Kidney tubule cell (primary cell): ENCODE measurements at regions not wholly inside any gene's neighbourhood (a gene's known extent, or its start where the extent isn't known, plus 50 kb on each side); places are given as distances from the start of the nearest gene placed in this dataset.

Experiments used
- DNase-seq: peaks from one replicate; pipeline ENCODE4 v3.0.0-alpha.2; 2018; ENCODE audit warnings: low spot score

DNA sequence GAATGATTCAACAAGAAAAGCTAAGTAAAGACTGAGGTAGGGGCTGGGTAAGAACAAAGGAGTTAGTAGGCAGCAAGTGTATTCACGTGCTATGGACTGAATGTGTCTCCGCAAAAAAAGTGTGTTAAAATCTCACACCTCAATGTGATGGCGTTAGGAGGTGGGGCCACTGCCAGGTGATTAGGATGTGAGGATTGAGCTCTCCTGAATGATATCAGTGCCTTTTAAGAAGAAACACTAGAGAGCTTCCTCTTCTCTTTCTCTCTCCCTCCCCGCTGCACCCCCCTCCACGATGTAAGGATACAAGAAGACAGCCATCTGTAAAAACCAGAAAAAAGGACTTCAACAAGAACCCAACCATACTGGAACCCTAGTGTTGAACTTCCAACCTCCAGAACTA, 396.1 kb upstream of the PLXNA2 start:
- DNase-seq = no peak

DNA sequence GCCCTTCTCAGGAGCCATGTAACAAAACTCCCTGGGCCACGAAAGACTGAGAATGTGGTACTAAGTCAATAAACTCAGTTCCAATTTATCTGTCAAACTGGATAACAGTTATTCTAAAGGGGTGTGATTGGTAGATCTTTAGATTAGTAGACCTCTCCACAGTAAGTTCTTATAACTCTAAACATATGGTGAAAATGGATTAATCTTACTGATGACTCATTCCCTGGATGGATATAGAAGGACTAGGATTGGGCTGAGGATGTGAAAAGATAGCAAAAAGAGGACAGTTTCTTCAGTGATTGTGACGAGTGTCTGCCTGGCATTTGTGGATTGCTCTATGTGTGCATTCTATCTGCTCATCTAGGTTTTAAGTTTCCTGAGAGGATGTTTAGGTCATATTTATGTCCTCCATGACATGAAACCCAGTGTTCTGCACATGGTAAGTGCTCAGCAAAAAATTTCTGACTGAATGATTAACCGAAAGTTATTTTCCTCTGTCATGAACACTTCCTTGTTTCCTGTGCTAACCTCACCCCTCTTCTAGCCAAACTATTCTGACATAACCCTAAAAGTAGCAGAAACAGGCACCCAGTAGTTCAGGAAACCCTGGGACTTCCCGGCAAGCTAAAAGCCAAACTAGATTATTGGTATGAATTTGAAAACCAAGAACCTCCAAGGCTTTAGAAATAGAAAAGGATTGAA, 397.5 kb upstream of the PLXNA2 start:
- no peak for DNase-seq

DNA sequence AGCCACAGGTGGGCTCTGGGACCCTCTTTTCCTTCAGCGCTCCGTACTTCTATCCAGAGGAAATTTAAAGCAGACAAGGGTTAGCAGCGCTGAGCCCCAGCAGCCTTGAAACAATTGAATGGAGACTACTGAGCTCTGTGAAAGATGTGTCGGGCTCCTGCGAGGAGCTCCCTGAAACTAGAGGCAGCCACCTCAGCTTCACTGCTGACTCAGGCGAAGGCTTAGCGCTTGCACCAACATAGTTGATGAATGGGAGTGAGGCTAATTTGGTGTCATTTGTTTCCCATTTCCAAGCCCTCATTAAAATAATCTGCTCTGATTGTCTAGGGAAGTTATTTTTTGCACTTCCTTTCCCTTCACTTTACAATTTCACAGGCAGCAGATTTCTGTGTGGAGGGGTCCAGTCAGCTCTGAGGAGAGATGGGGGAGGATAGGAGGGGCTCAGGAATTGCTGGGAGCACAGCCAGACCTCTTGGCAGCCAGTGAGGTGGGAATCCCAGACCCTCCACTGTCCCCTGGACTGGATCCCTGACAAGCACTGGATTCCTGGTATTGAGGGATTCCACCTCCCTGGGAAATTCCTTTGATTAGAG, 398.9 kb upstream of the PLXNA2 start:
- no peak for DNase-seq

DNA sequence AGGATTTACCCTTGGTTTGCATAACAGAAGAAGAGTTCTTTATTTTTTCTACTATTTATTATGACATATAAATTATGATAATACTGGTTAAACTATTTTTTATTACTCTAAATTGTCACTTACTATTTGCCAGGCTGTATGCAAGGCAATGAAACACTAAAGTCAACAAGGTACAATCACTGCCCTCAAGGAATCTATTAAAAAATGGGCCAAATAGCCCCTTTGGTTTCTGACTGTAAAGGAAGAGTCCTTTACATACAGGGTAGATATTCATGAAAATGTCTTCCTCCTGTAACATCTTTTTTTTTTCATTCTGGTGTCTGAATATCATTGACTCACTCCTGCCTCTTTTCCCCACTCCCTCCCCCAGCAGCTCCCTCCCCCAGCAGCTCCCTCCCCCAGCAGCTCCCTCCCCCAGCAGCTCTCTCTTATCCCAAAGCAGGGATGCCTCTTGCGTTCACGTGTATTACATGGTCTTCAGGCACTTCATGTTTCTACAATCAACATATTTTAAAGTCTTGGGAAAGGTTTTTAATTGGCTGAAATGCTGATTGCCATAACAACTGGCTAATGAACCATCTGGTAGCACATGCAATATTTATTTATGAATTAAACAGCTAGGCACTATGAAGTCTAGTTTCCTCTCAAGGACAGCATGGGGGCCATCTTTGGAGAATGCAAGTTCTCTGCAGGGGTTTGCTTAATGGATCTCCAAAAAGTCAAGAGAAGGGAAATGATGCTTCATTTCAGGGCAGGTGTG, 400.4 kb upstream of the PLXNA2 start:
- no peak for DNase-seq

DNA sequence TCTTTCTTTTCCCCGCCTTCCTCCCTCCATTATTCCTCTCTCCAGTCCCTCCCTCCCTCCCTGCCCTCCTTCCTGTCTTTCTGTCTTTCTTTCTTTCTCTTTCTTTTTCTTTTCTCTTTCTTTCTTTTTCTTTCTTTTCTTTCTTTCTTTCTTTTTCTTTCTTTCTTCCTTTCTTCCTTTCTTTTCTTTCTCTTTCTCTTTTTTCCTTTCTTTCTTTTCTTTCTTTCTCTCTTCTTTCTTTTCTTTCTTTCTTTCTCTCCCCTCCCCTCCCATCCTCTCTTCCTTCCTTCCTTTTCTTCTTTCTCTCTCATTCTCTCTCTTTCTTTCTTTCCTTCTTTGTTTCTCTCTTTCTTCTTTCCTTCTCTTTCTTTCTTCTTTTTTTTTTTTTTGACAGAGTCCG, 402.2 kb upstream of the PLXNA2 start:
- DNase-seq = no peak

DNA sequence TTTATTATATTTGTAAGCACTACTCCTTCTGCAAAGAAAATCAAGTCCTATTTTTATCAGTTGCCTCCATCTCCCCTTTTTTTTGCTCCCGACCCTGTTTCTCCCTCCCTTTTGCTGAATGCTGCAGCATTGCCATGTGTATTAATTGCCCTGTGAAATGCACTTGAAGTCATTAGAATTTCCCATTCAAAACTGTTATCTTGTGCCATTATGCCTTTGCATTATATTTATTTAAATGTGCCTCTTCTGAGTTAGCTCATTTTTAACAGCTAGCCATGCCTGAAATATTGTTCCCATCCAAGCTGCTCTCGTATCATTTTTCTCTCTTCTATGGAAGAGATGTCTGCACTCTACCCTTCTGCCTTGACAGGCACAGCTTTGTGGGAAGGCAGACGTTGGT, 404.0 kb upstream of the PLXNA2 start:
- DNase-seq = no peak

DNA sequence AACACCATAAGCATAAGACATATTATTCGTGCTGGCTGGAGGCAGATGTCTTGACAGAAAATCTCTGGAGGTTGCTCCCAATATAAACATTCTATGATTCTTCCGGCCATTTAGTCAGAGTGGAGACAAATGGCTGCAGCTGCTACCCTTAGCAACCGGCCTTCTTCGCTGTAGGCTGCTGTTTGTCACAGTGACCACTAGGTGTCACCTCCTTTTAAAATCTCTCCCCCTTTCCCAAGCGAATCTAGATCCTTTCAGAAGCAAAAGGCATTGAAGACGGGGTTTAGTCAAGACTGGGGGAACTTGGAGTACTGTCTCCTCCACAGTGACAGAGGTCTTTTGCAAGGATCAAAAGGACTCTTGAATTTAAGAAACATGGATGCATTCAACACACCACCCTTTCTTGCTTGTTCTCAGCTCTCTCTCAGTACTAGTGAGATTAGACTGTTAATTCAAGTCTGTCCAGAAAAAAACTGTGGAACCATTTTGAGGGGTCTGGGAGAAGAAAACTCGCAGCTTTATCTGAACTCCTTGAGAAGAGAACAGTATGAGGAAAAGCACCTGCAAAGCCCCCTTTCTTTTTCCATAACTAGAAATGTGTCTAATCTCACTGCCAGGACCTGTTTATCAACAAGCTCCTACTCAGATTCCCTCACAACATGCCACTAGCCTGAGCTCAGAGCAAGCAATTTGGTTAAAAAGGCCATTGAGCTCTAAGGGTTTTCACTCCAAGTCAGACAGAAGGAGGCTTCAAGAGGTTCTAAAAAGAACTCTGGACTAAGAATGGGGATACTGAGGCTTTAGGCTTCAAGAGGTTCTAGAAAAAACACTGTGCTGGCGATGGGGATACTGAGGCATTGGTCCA, 408.3 kb upstream of the PLXNA2 start:
- DNase-seq = peak; percentile 70

DNA sequence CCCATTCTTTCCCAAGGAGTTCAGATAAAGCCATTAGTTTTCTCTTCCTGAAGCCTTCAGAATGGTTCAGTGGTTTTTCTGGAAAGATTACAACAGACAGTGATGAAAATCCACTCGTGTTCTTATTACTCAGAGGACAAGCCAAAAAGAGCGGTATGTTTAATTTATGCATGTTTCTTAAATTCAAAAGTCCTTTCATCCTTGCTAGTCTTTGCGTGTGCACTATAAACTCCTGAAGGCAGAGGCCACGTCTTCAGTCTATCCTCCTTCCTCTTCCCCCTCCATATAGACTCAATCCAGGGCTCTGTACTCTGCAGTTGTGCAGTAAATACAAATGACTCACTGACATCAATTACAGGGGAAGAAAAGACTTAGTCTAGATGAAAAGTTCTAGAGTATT, 409.2 kb upstream of the PLXNA2 start:
- DNase-seq = no peak

DNA sequence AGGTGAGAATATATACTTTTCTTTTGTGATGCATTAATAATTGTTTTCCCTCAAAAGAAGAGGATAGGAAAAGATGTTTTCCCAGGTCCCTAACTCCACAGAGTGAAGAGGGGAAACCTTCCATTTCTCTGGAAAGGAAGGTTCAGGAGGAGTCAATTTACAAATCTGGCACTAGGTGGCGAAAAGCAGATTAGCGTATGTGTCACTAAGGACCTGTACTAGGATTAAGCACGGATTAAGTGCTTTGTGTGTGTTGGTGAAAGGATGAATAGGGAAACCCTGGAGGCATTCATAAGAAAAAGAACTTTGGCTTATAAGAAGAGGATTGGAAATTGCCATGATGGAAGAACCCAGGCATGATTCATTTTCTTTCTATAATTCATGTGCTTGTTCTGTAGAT, 410.1 kb upstream of the PLXNA2 start:
- peak; percentile 27 for DNase-seq

DNA sequence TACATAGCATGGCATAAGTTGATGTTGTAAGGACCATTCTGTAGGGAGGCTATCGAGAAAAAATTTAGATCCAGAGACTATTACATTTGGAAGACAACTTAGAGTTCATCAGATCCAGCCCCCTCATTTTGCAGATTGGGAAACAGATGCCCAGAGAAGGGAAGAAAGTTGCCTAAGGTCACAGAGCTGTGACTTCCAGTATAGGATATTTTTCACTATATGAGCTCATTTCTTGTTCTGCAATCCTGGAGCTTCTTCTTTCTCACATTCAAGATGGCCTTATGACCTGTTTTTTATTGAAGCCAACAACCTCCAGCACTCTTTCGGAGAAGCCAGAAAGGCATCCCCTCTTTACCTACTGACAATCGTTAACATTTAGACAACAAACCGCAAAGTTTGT, 421.8 kb upstream of the PLXNA2 start:
- DNase-seq = no peak

DNA sequence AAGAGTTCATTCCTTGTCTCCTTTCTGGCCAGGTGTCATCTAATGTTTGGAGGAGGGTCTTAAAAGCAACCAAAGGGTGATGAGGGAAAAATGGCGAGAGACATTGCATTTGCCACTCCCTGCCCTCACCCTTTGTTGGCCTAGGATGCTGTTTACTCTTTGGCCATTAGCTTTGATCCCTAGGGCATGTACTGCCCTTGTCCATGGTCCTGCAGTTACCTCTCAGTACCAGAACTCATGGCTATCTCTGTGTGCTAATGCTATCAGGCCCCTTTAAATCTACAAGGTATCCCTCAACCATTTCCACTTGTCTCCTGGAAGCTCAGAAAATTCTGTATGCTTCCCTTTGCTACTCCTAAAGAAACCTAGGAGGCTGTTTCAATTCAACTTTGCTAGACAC, 424.8 kb upstream of the PLXNA2 start:
- no peak for DNase-seq

DNA sequence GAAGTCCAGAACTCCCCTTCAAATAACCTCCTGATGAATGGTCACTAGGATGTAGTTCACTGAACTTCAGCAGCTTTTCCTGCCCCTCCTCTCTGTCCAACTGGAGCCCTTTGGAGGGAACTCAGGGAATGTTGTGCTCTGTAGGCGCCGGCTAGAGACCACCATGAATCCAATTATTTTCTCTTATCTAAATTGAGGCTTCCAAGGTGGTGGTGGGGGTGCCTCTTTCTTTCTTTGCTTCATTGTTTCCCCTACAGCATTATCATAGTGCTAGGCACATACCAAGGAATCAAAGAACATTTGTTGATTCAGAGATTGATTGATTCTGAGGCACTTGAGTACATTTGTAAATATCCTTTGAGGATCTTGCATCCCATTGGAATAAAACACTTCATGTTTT, 426.6 kb upstream of the PLXNA2 start:
- DNase-seq = no peak

DNA sequence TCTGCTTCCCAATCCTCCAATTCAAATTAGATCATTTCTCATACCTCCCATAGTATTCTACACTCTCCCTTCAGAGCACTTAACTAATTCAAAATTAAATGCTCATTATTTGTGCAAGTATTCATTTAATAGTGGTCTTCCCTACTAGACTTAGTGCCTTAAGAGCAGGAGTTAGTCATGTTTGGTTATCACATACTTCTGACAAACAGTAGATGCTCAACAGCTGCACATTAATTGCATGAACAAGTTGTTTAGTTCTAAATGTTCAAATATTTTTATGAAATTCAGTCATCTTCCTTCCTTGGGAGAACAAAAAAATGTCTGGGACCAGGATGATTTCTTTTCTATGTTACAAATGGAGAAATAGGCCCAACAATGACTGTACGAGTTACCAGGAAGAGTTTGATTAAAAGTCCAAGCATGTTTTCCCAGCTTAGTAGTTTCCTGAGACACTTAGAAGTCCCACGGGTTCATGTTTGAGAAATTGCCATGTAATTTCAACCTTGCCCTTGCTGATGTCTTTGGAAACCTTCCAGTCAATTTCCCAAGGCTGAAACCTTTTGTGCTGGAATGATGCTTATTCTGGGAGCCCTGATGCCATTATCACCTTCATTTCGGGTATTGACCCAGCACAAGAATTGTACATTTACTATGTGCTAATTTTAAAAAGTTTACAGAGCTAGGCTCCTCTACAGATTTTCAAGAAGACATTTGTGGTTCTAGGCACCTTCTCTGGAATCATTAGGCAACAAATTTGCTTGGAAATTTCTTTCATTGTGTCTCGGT, 437.9 kb upstream of the PLXNA2 start:
- DNase-seq = no peak

DNA sequence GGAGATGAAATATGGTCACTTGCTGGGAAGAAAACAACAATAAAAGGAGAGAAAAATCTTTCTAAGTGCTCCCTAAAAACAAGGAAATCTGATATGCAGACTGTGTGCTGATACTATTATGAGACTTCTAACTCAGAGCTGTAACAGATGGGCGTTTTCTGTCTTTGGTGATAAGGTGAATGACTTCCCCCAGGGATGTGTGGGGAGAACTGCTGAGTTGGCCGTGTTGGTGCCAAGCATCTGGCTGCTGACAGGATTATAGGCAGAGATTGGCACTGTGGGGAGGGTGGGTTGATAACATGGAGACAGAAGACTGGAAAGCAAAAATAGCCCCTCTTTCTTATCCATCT, 438.5 kb upstream of the PLXNA2 start:
- DNase-seq = no peak

DNA sequence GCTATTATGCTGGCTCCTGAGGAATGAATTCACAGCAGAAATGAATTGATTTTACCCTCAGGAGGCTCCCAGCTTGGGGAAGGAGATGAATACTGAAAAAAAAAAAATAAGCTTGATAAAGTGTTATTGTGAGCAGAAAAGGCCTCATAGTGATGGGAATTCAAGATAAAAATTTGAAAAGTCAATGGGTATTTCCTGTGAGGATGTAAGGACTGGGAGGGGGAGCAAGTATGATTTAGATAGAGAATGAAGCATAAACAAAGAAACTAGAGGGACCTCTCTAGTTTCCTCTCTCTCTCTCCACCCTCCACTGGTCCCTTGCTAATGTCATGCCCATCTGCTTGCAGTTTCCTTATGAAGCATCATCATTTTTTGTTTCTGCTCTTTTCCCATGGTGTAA, 439.0 kb upstream of the PLXNA2 start:
- DNase-seq = no peak

DNA sequence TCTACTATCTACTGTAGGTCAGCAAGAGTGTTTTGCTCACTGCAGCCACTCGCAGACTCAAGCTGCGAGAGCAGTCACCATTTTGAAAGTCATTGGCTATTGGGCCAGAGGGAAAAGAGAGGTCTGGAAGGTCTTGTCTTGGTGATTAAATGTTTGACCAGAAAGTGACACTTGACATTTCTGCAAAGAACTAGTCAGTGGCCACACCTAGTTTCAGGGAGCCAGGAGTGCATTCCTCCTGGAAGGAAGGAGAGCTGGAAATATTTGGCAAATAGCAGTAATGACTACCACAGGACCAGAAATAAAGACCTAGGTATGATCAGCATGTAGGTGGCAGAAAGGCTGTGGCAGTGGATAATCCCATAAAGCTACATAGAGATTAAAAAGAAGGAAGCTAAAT, 440.0 kb upstream of the PLXNA2 start:
- DNase-seq = no peak

DNA sequence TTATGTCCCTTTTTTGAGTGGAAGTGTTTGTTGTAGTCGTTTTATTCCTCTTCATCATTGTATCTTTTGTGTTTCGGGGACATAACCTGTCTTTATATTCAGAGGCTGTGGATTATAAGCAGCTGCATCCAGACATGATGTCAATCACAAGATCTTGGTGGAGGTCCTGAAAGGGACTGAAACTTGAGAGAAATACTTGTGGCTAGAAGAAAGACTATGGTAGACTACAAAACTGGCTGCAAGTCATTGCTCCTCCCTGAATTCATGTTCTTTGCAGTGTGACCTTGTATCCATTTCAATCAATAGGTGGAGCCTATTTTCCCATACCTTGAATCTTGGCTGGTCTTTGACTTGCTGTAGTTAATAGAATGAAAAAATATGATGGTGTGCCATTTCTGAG, 442.4 kb upstream of the PLXNA2 start:
- no peak for DNase-seq

DNA sequence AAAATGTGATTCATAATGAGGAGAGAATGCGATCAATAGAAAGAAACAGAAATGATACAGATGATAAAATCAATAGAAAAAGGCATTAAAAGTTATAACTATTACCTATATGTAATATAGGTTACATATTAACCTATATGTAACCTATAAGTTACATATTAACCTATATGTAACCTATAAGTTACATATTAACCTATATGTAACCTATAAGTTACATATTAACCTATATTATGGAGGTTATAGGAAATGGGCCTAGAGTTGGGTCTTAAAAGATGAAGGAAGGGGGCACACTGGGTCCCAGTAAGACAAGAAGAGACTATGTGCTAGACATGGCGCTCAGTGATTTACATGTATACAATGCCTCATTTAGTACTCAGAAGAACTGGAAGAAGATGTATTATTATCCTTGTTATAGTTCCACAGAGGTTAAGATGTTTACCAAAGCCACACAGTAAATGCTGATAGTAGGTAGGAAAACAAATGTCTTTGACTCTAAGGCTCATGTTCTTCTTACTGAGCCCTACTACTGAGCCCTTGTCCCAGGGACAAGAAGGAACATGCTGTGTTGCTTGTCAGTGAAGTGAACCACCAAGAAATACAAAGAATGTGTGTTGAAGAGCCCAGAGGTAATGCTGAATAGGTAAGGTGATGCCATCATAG, 444.6 kb upstream of the PLXNA2 start:
- no peak for DNase-seq

DNA sequence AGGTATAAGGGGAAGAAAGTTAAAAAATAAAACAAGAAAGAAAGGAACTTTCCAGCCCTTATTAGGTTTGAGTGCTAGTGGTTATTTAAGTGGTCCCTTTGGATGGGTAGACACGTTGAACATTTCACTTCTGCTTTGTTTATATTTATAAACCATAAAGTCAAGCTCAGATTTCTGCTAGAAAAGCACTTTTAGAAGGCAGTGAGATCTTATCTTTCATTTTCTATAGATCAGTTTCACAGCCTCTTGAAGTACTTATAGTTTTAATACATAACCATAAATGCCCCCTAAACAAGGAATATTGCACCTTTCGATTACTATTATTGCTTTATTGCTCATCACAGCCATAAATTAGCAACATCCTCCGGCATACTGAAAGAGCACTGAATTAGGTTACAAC, 446.8 kb upstream of the PLXNA2 start:
- no peak for DNase-seq

DNA sequence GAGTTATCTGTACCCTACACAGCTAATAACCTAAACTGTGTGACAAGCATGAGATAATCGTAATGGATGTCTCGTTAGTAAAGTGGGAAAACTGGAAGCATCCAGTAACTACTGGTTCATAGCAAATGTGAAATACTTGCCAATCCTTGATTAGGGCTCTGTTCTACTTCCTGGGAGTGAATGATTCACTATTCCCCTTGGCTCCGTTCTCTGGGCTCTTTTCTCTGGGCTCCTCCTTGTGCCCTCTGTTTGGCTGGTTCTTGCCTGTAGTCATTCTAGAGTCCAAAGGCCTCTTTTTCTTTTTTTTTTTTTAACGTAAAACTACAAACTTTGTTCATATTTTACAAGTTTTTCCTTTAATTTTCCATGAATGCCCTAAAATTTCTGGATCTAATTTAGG, 465.8 kb upstream of the PLXNA2 start:
- no peak for DNase-seq

DNA sequence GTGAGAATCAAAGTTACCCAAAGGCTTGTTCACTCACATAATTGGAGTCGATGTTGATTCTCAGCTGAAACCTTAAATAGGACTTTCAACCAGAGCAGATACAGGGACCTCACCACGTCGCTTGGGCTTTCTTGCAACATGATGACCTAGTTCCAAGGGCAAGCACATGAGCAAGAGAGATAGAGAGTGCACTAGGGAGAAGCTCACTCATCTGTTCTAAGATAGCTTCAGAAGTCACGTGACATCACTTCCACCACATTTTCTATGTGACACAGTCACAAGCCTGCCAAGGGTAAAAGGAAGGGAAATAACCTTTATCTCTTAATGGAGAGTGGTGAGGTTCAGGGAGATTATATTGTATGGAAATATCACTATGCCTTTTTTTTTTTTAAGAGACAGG, 470.1 kb upstream of the PLXNA2 start:
- DNase-seq = no peak
